Testis (tissue), 2 donors: ENCODE measurements at regions not wholly inside any gene's neighbourhood (a gene's known extent, or its start where the extent isn't known, plus 50 kb on each side); places are given as distances from the start of the nearest gene placed in this dataset.

ENCODE experiments used
- CTCF ChIP-seq, 3 experiments: fragments of 450-650 bp in 2 of 3; fragments of 200-600 bp in 1 of 3; sonication (generic) in 1 of 3; IDR thresholded peaks; one replicate each; pipeline ENCODE4 v1.5.1; 2016 to 2019; ENCODE audit warnings: antibody characterized with exemption in 3 of 3, mild to moderate bottlenecking in 2 of 3, moderate library complexity in 1 of 3
- POLR2A ChIP-seq: fragments of 450-650 bp; IDR thresholded peaks from one replicate; pipeline ENCODE4 v1.6.1; 2017; ENCODE audit warnings: antibody characterized with exemption, mild to moderate bottlenecking, moderate library complexity

GRCh38 chr6:166009385-166010031, 158.1 kb downstream of the TBXT start:
- TF ChIP-seq CTCF (IDR thresholded peaks at IDR 0.05) (no peak), POLR2A (no peak)
